Spleen (tissue), 11 donors: ENCODE measurements at regions not wholly inside any gene's neighbourhood (a gene's known extent, or its start where the extent isn't known, plus 50 kb on each side); places are given as distances from the start of the nearest gene placed in this dataset.

Source experiments
- DNase-seq: peaks from one replicate; pipeline ENCODE4 v3.0.0-alpha.2; 2020
- H3K27ac ChIP-seq, 8 donors: fragments of 200-600 bp; sonication (generic) in 7 of 8; 1 replicate in 4 of 8; 2 replicates in 4 of 8; pipeline versions ENCODE4 v1.5.0 to v1.8.0; 2016 to 2021; ENCODE audit warnings: inconsistent platforms in 4 of 8, mild to moderate bottlenecking in 4 of 8, moderate library complexity in 1 of 8
- H3K27me3 ChIP-seq, 7 donors: fragments of 200-600 bp; sonication (generic) in 6 of 7; replicated peaks in 1 of 7; 1 replicate in 4 of 7; 2 replicates in 3 of 7; pipeline versions ENCODE4 v1.5.0 to v1.8.0; 2016 to 2021; ENCODE audit warnings: inconsistent platforms in 3 of 7, mild to moderate bottlenecking in 1 of 7
- H3K36me3 ChIP-seq, 6 donors: fragments of 200-600 bp; sonication (generic) in 5 of 6; 1 replicate in 4 of 6; 2 replicates in 2 of 6; pipeline versions ENCODE4 v1.5.0 to v1.8.0; 2016 to 2021; ENCODE audit warnings: inconsistent platforms in 2 of 6
- H3K4me1 ChIP-seq, 6 donors: fragments of 200-600 bp; sonication (generic) in 5 of 6; 1 replicate in 3 of 6; 2 replicates in 3 of 6; pipeline versions ENCODE4 v1.5.0 to v1.8.0; 2016 to 2021; ENCODE audit warnings: inconsistent platforms in 3 of 6
- H3K4me3 ChIP-seq, 8 donors: fragments of 200-600 bp; sonication (generic) in 7 of 8; 1 replicate in 4 of 8; 2 replicates in 4 of 8; pipeline versions ENCODE4 v1.5.0 to v1.8.0; 2016 to 2021; ENCODE audit warnings: inconsistent platforms in 4 of 8, mild to moderate bottlenecking in 4 of 8, moderate library complexity in 2 of 8
- H3K9me3 ChIP-seq, 8 donors: fragments of 200-600 bp; sonication (generic) in 7 of 8; 1 replicate in 4 of 8; 2 replicates in 4 of 8; pipeline versions ENCODE4 v1.5.0 to v1.8.0; 2016 to 2021; ENCODE audit warnings: inconsistent platforms in 4 of 8
- CTCF ChIP-seq, 11 experiments: fragments of 200-600 bp in 7 of 11; fragments of 450-650 bp in 4 of 11; sonication (generic) in 4 of 11; IDR thresholded peaks in 8 of 11; conservative IDR thresholded peaks in 3 of 11; 1 replicate in 7 of 11; 2 replicates in 4 of 11; pipeline versions ENCODE4 v1.4.0 to v1.8.0; 2016 to 2021; ENCODE audit warnings: antibody characterized with exemption in 11 of 11, inconsistent platforms in 4 of 11, mild to moderate bottlenecking in 1 of 11
- POLR2A ChIP-seq, 3 donors: fragments of 450-650 bp; IDR thresholded peaks; one replicate each; pipeline ENCODE4 v1.5.1; 2017; ENCODE audit warnings: antibody characterized with exemption in 3 of 3, mild to moderate bottlenecking in 1 of 3
- POLR2AphosphoS5 ChIP-seq, 3 donors: sonication (generic); formaldehyde crosslinking; IDR thresholded peaks; one replicate each; pipeline ENCODE4 v1.5.1; 2017; ENCODE audit warnings: antibody characterized with exemption in 3 of 3
- WGBS, 5 donors: extraction: QIAGEN DNeasy Blood & Tissue Kit in 3 of 5; methylation state at CpG; one replicate each; pipeline versions ENCODE4 v1.1.5 to v1.1.7; 2013 to 2018; 5-methylcytosine and 5-hydroxymethylcytosine counted together
- intact Hi-C: fragments of 100-400 bp; cut with DNase I; formaldehyde crosslinking; loops from one replicate; pipeline ENCODE4 v1.15.0; 2023; ENCODE audit warnings: low total_unique reads
- donor health status: healthy with polysubstance abuse.
- donor health status: DM: no; HTN: no; CAD: no; lungs with moderate emphysema.
- donor health status: DM: no; HTN: no; CAD: no.
- donor health status: Bipolar disorder and iron deficiency.
- donor health status: healthy.
- donor health status: DM: no; HTN: no; CAD: no.
- donor health status: DM: yes; HTN: yes; CAD: no.

GRCh38 chr5:135103575-135103853 is 69.5 kb upstream of the PITX1 start:
- intact Hi-C loops = no loop called here
- no peak for TF ChIP-seq POLR2A (IDR thresholded peaks at IDR 0.05)
- TF ChIP-seq POLR2AphosphoS5 (IDR thresholded peaks at IDR 0.05) = no peak
- TF ChIP-seq CTCF (IDR thresholded peaks at IDR 0.05 in 8 of 11, conservative IDR thresholded peaks at IDR 0.05 in 3 of 11) = no peak
- H3K27ac ChIP-seq = no peak overlapping the region
- peaks cover 0 to 46% (median 0%) of the 10 kb centered on the region in 7 donors for H3K27me3 ChIP-seq
- peaks cover 0 to 18% (median 2%) of the 10 kb centered on the region in 6 donors for H3K4me1 ChIP-seq
- DNase-seq = peak; percentile 42
- no peaks in the 10 kb centered on the region for H3K36me3 ChIP-seq
- H3K4me3 ChIP-seq = no peak overlapping the region
- H3K9me3 ChIP-seq = no peaks in the 10 kb centered on the region
- WGBS, 5 donors = 74 to 89% (median 81%) methylated on average over 7 of the region's 7 CpGs

GRCh38 chr5:135102716-135103574 is 68.9 kb upstream of the PITX1 start:
- intact Hi-C loops = no loop called here
- no peaks in the 10 kb centered on the region for H3K9me3 ChIP-seq
- H3K27ac ChIP-seq = no peak overlapping the region
- H3K36me3 ChIP-seq = no peaks in the 10 kb centered on the region
- H3K27me3 ChIP-seq = peaks cover 0 to 44% (median 0%) of the 10 kb centered on the region in 7 donors
- no peak overlapping the region for H3K4me3 ChIP-seq
- TF ChIP-seq POLR2A (IDR thresholded peaks at IDR 0.05) (no peak), CTCF (IDR thresholded peaks at IDR 0.05 in 8 of 11, conservative IDR thresholded peaks at IDR 0.05 in 3 of 11) (no peak), POLR2AphosphoS5 (IDR thresholded peaks at IDR 0.05) (no peak)
- 60 to 77% (median 72%) methylated on average over 7 of the region's 7 CpGs for WGBS, 5 donors
- peaks cover 0 to 18% (median 2%) of the 10 kb centered on the region in 6 donors for H3K4me1 ChIP-seq
- DNase-seq = no peak

DNA sequence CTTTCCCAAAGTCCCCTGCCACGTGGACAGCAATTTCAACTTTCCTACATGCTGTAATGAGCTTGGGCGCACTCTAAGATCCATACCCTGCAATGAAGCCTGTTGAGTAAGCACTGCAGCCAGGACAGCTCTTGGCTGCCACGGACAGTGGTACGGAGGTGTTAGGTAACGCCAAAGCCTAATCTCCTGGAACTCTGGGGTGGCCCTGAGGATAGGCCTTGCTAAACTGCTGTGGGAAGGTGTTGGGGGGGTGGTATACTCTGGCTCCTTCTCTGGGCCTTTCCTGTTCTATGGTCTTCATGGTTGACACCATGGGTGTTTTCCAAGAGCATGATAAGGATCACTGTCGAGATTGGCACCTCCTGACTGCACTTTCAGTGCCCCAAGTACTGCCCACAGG is 66.4 kb upstream of the PITX1 start:
- DNase-seq = no peak
- no peaks in the 10 kb centered on the region for H3K4me1 ChIP-seq
- WGBS, 5 donors = 74 to 89% (median 83%) methylated on average over 3 to 6 of the region's 6 CpGs
- no peak overlapping the region for H3K4me3 ChIP-seq
- no peaks in the 10 kb centered on the region for H3K9me3 ChIP-seq
- TF ChIP-seq POLR2AphosphoS5 (IDR thresholded peaks at IDR 0.05) = no peak
- no peak for TF ChIP-seq POLR2A (IDR thresholded peaks at IDR 0.05)
- no peak for TF ChIP-seq CTCF (IDR thresholded peaks at IDR 0.05 in 8 of 11, conservative IDR thresholded peaks at IDR 0.05 in 3 of 11)
- H3K36me3 ChIP-seq = no peaks in the 10 kb centered on the region
- intact Hi-C loops = no loop called here
- peaks cover 0 to 46% (median 0%) of the 10 kb centered on the region in 7 donors for H3K27me3 ChIP-seq
- no peak overlapping the region for H3K27ac ChIP-seq

DNA sequence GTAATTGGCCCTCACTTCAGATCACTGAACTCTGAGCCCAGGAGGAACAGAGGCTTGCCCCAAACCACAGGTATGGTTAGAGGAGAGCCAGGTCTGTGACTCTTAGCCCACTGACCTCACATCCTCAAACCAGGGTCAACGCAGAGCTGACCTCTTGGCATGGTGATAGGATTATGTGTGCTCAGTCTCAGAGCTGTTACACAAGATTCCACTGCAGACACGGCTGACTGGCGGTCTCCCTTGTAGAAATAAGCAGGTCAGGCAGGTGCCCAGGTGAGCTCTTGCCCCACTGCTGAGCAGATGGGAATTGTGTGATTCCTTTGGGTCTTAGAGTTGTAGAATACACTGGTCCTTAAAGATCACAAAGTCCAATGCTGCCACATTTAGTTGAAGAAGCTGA is 66.0 kb upstream of the PITX1 start:
- TF ChIP-seq POLR2A (IDR thresholded peaks at IDR 0.05) = no peak
- TF ChIP-seq CTCF (IDR thresholded peaks at IDR 0.05 in 8 of 11, conservative IDR thresholded peaks at IDR 0.05 in 3 of 11) = no peak
- TF ChIP-seq POLR2AphosphoS5 (IDR thresholded peaks at IDR 0.05) = no peak
- intact Hi-C loops = no loop called here
- DNase-seq = peak; percentile 16

More for the DNA sequence above, 66.0 kb upstream of the PITX1 start:
- H3K27ac ChIP-seq = no peak overlapping the region
- peaks cover 0 to 48% (median 0%) of the 10 kb centered on the region in 7 donors for H3K27me3 ChIP-seq
- no peaks in the 10 kb centered on the region for H3K4me1 ChIP-seq
- 85 to 94% (median 89%) methylated on average over 3 of the region's 3 CpGs for WGBS, 5 donors
- no peaks in the 10 kb centered on the region for H3K36me3 ChIP-seq
- H3K4me3 ChIP-seq = no peak overlapping the region
- no peaks in the 10 kb centered on the region for H3K9me3 ChIP-seq
